ENCODE measurements at regions not wholly inside any gene's neighbourhood (a gene's known extent, or its start where the extent isn't known, plus 50 kb on each side); places are given as distances from the start of the nearest gene placed in this dataset.

- no peaks in the 10 kb centered on the region for H3K9me3 ChIP-seq
- intact Hi-C loops (cut with DNase I), result loop anchor here in 2 of 4 donors (5.0 kb wide), 2 partner anchors 37 to 373 kb away; no protein-coding TSS in a partner anchor
Observed at GRCh38 chr5:34524123-34524522, 132.0 kb upstream of the RAI14 start.

GRCh38 chr5:34525761-34526160 lies 130.4 kb upstream of the RAI14 start:
- Histone ChIP-seq H3K27me3 (no peaks in the 10 kb centered on the region), H3K4me1 (ENCODE audit: insufficient read depth) (peaks cover 5% of the 10 kb centered on the region), H3K4me3 (no peak overlapping the region), H3K9me3 (no peaks in the 10 kb centered on the region), H3K27ac (no peak overlapping the region), H3K36me3 (no peaks in the 10 kb centered on the region)
- no peak for DNase-seq
- intact Hi-C loops (cut with DNase I), result no loop called here
- WGBS, 3 donors, result 55 to 62% (median 58%) methylated on average over 6 of the region's 6 CpGs
- TF ChIP-seq POLR2A (IDR thresholded peaks at IDR 0.05) (no peak), CTCF (IDR thresholded peaks at IDR 0.05) (no peak), EP300 (IDR thresholded peaks at IDR 0.05) (no peak)

More at GRCh38 chr5:34524123-34524522, 132.0 kb upstream of the RAI14 start:
- TF ChIP-seq EP300 (IDR thresholded peaks at IDR 0.05), result no peak
- TF ChIP-seq POLR2A (IDR thresholded peaks at IDR 0.05), result no peak
- TF ChIP-seq CTCF (IDR thresholded peaks at IDR 0.05), result no peak
- no peak for DNase-seq
- Histone ChIP-seq H3K4me1 (ENCODE audit: insufficient read depth) (no peaks in the 10 kb centered on the region), H3K4me3 (no peak overlapping the region), H3K36me3 (no peaks in the 10 kb centered on the region), H3K27me3 (no peaks in the 10 kb centered on the region), H3K27ac (no peak overlapping the region)
- WGBS, 3 donors, result 89 to 95% (median 89%) methylated on average over 1 of the region's 1 CpG

- intact Hi-C loops (cut with DNase I), result no loop called here
- TF ChIP-seq EP300 (IDR thresholded peaks at IDR 0.05), result no peak
- no peak for TF ChIP-seq CTCF (IDR thresholded peaks at IDR 0.05)
- TF ChIP-seq POLR2A (IDR thresholded peaks at IDR 0.05), result no peak
- Histone ChIP-seq H3K9me3 (no peaks in the 10 kb centered on the region), H3K4me3 (no peak overlapping the region), H3K36me3 (no peaks in the 10 kb centered on the region), H3K4me1 (ENCODE audit: insufficient read depth) (peaks cover 5% of the 10 kb centered on the region), H3K27me3 (no peaks in the 10 kb centered on the region), H3K27ac (no peak overlapping the region)
- 64 to 77% (median 70%) methylated on average over 3 of the region's 3 CpGs for whole genome bisulfite sequencing, 3 donors
- no peak for DNase-seq
Observed at GRCh38 chr5:34526682-34527305, 129.3 kb upstream of the RAI14 start.

DNA sequence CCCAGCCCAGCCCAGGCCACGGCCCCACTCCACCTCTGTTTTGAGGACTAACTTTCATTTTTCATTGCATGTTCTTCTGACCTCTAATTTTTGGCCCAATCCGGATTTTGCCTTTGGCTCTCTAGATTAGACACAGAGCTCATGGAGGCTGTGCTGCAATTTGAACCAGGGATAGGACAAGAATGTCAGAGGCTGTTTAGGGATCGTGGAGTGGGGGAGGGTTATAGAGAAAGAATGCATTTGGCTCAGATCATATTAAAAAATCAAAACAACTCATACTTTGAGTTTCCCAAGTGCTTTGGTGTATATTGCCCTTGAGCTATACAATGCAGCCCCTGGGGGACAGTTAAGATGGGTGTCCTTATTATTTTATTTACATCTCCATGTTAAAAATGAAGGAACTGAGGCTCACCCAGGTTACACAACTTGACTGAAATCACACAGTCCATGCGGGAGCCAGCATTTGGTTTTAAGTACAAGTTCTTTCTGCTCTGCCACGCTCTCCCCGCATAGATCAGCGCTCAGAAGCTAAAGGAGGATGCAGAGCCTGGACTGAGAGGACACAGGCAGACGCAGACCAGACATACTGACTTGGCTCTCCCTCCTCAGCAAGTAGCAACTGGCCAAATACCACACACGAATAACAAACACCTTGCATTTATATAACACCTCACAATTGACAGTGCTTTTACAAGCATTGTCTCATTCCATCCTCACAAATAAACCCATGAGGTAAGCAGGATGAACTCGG lies 126.4 kb upstream of the RAI14 start:
- no peak for TF ChIP-seq EP300 (IDR thresholded peaks at IDR 0.05)
- no peak for TF ChIP-seq CTCF (IDR thresholded peaks at IDR 0.05)
- no peak for TF ChIP-seq POLR2A (IDR thresholded peaks at IDR 0.05)
- Histone ChIP-seq H3K4me3 (no peak overlapping the region), H3K4me1 (ENCODE audit: insufficient read depth) (peaks cover 5% of the 10 kb centered on the region), H3K36me3 (no peaks in the 10 kb centered on the region), H3K27me3 (no peaks in the 10 kb centered on the region), H3K27ac (no peak overlapping the region), H3K9me3 (no peaks in the 10 kb centered on the region)
- intact Hi-C loops (cut with DNase I), result no loop called here
- no peak for DNase-seq
- WGBS, 3 donors, result 38 to 41% (median 39%) methylated on average over 10 of the region's 10 CpGs

Data from ovary (tissue), 7 donors.